T-helper 2 cell treated with Interferon-gamma antibody and Interleukin-4, amounts not matched to agents 5 μg/mL and 100 μg/mL, for 36 hours (primary cell): ENCODE measurements at regions not wholly inside any gene's neighbourhood (a gene's known extent, or its start where the extent isn't known, plus 50 kb on each side); places are given as distances from the start of the nearest gene placed in this dataset.

ENCODE experiments used
- DNase-seq: peaks from one replicate; pipeline ENCODE4 v3.0.0; 2021; ENCODE audit warnings: low spot score
- H3K27ac Mint-ChIP-seq: one replicate; pipeline ENCODE4 v1.8.0; 2021; ENCODE audit warnings: mild to moderate bottlenecking, mixed read lengths
- H3K27me3 Mint-ChIP-seq: one replicate; pipeline ENCODE4 v1.8.0; 2021; ENCODE audit warnings: low read depth, mixed read lengths
- H3K36me3 Mint-ChIP-seq: one replicate; pipeline ENCODE4 v1.8.0; 2021; ENCODE audit warnings: low read depth, mixed read lengths
- H3K4me1 Mint-ChIP-seq: one replicate; pipeline ENCODE4 v1.8.0; 2021; ENCODE audit warnings: low read depth, mixed read lengths
- H3K4me3 Mint-ChIP-seq: one replicate; pipeline ENCODE4 v1.8.0; 2022; ENCODE audit warnings: mild to moderate bottlenecking, moderate library complexity, mixed read lengths
- H3K9me3 Mint-ChIP-seq: one replicate; pipeline ENCODE4 v1.8.0; 2021; ENCODE audit warnings: mixed read lengths

DNA sequence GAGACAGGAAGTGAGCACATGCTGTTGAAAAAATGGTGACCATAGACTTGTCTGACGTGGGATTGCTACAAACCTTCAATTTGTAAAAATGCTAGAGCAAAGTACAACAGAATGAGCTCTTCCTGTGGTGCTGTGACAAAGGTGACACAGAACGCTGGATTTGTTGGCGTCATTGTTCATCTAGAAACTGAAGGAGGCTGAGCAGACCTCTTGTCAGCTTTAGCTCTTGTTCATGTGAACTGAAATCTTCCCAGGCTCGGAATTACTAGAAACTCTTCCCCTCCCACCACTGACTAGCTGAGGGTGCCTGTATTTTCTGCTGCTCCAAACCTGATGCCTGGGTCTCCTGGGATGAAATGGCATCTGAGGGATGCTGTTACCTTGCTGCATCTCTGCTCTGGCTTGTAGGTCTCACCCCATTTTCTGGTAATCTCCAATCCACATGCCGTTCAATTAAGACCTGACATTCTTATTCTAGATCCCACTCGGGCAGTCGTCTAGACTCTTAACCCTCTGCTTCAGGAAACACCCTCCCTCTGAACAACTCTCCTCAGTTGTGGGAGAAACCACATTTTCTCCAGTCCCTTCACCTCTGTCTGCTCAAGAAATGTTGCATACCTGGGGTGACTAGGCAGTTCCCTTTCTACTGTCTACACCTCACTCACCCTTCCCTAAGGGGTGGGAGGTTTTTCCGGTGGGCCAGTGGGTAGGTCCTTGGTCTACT lies 349.3 kb downstream of the CXCL12 start:
- Mint-ChIP-seq H3K4me1 (no peaks in the 10 kb centered on the region), H3K27ac (no peak overlapping the region), H3K4me3 (no peak overlapping the region), H3K9me3 (no peaks in the 10 kb centered on the region), H3K36me3 (no peaks in the 10 kb centered on the region), H3K27me3 (no peaks in the 10 kb centered on the region)
- DNase-seq = no peak

GRCh38 chr10:44034946-44035345 lies 350.0 kb downstream of the CXCL12 start:
- no peaks in the 10 kb centered on the region for H3K27me3 Mint-ChIP-seq
- DNase-seq = no peak
- H3K4me3 Mint-ChIP-seq = no peak overlapping the region
- no peak overlapping the region for H3K27ac Mint-ChIP-seq
- no peaks in the 10 kb centered on the region for H3K9me3 Mint-ChIP-seq
- no peaks in the 10 kb centered on the region for H3K36me3 Mint-ChIP-seq
- no peaks in the 10 kb centered on the region for H3K4me1 Mint-ChIP-seq

DNA sequence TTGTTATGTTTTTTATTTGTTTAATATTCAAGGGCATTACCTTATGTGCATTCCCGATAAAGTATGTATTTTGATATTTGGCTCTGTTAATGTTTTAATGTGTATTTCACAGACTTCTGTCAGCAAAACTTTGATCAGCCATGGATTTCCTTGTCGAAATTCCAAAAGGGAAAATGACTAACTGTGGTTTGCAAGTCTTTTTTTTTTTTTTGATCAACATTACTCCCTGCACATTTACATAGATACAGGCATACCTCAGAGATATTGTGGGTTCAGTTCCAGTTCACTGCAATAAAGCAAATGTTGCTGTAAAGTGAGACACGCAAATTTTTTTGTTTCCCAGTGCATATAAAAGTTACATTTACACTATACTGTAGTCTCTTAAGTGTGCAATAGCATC lies 351.9 kb downstream of the CXCL12 start:
- no peaks in the 10 kb centered on the region for H3K36me3 Mint-ChIP-seq
- H3K4me1 Mint-ChIP-seq = no peaks in the 10 kb centered on the region
- DNase-seq = no peak
- H3K9me3 Mint-ChIP-seq = no peaks in the 10 kb centered on the region
- H3K27ac Mint-ChIP-seq = no peak overlapping the region
- H3K4me3 Mint-ChIP-seq = no peak overlapping the region
- H3K27me3 Mint-ChIP-seq = peaks cover 2% of the 10 kb centered on the region

DNA sequence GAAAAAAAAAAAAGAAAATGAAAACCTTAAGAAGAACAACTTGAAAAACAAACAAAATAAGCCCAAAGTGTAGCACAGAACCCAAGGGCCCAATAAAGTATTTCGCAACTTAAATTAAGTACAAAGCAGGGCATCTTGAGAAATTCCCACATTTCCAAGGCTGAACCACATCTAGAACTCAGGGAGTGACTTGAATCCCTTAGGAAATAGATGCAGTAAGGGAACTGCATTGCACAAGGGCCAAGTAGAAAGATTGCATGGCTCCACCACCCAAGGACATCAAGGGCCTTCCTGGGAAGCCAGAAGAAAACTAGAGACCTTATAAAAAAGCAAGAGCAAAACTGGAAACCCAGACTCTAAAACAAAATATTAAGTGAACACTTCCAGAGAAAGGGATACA lies 352.7 kb downstream of the CXCL12 start:
- peaks cover 2% of the 10 kb centered on the region for H3K27me3 Mint-ChIP-seq
- no peaks in the 10 kb centered on the region for H3K9me3 Mint-ChIP-seq
- no peak overlapping the region for H3K4me3 Mint-ChIP-seq
- DNase-seq = no peak
- no peaks in the 10 kb centered on the region for H3K4me1 Mint-ChIP-seq
- H3K27ac Mint-ChIP-seq = no peak overlapping the region
- no peaks in the 10 kb centered on the region for H3K36me3 Mint-ChIP-seq

- H3K9me3 Mint-ChIP-seq = no peaks in the 10 kb centered on the region
- DNase-seq = no peak
Measured at GRCh38 chr10:44030738-44031137, 354.2 kb downstream of the CXCL12 start.

DNA sequence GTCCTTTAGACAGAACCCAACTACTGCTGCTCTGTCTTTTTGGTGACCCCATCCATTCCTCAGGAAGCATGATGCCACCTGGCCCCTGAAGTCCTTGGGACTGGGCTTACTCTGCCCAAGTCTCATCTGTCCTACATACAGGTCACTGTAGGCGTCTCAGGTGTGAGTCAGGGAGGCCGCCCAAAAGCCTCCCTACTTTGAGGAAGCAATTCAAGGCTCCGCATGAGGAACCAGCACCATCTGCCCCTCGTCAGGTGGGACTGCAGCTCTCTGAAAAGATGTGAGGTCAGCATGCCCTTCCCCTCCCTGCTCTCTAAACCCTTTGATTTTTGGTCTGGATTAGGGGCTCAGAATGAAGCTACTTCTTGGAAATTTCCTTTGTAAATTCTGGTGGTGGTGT lies 354.8 kb downstream of the CXCL12 start:
- Mint-ChIP-seq H3K9me3 (no peaks in the 10 kb centered on the region), H3K27ac (no peak overlapping the region), H3K4me1 (no peaks in the 10 kb centered on the region), H3K27me3 (peaks cover 4% of the 10 kb centered on the region), H3K36me3 (no peaks in the 10 kb centered on the region), H3K4me3 (no peak overlapping the region)
- no peak for DNase-seq

More at GRCh38 chr10:44030738-44031137, 354.2 kb downstream of the CXCL12 start:
- Mint-ChIP-seq H3K4me3 (no peak overlapping the region), H3K27me3 (peaks cover 4% of the 10 kb centered on the region), H3K4me1 (no peaks in the 10 kb centered on the region), H3K36me3 (no peaks in the 10 kb centered on the region), H3K27ac (no peak overlapping the region)

DNA sequence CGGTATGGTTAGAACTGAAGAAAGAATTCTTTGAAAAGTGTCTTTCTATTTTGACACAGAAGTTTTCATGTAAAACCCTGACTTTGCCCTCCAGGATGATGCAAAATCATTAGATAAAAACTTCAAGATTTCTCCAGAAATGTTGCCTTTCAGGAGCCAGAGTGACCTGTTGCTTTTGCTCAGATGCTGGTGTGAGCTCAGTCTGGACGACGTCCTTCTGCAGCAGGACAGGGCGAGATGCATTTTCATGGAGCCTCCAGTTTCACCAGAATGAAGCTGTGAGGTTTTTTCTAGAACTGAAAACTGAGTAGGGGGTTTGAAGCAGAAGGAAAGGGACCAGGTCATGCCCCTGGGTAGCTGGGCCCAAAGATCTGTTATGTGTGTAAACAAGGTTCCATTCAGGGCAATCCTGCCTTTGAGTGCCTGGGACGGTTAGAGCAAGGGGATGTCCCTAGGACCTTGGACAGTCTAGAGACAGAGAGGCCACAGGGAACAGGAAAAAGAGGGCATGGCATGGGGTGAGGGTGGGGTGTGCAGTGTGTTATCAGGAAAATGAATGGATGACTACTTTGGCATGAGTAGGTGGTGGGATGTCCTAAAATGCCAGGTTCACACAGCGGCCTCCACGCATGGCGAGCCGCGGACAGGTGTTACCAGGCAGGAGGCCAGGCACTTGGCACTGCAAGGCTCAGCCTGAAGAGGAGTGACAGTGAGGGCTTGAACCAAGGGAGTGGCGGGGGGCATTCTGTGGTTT lies 356.3 kb downstream of the CXCL12 start:
- Mint-ChIP-seq H3K27me3 (peaks cover 4% of the 10 kb centered on the region), H3K36me3 (no peaks in the 10 kb centered on the region), H3K9me3 (no peaks in the 10 kb centered on the region), H3K27ac (no peak overlapping the region), H3K4me1 (no peaks in the 10 kb centered on the region), H3K4me3 (no peak overlapping the region)
- DNase-seq = no peak

DNA sequence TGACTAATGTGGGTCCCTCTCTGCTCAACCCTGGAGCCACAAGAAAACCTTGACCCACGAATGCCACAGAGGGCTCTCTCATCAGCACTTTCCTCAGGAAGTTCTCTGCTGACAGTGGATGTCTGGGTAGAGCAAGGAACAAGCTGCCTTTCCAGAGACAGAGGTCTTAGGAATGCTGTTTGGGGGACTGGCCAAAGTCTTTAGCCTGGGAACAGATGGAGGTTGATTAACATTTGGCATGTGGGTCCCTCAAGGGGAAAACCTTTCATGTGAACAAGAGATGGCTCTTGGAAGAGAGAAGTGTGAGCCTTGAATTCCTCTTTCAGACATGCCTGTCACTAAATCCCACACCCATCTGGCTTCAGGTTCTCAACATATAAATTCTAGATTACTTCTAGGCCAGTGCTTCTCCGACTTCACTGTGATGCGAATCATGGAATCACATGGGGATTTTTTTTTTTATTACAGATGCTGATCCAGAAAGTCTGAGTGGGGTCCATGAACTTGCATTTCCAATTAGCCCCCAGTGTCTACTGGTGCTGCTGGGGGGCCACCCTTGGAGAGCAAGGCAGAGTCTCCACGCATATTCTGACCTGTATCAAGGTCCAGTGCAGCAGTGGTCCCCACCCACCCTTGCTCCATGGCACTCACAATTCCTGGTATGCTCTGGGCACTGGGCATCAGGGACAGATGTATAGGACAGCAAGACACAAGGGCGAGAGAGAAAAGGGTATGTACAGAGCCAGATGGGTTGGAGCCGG lies 360.4 kb downstream of the CXCL12 start:
- no peaks in the 10 kb centered on the region for H3K9me3 Mint-ChIP-seq
- H3K4me1 Mint-ChIP-seq = no peaks in the 10 kb centered on the region
- H3K27ac Mint-ChIP-seq = no peak overlapping the region
- no peak overlapping the region for H3K4me3 Mint-ChIP-seq
- H3K27me3 Mint-ChIP-seq = peaks cover 4% of the 10 kb centered on the region
- H3K36me3 Mint-ChIP-seq = no peaks in the 10 kb centered on the region
- DNase-seq = no peak

- Mint-ChIP-seq H3K4me1 (no peaks in the 10 kb centered on the region), H3K9me3 (no peaks in the 10 kb centered on the region), H3K4me3 (no peak overlapping the region), H3K27me3 (peaks cover 4% of the 10 kb centered on the region), H3K27ac (no peak overlapping the region), H3K36me3 (no peaks in the 10 kb centered on the region)
- DNase-seq = no peak
Measured at GRCh38 chr10:44023517-44023916, 361.4 kb downstream of the CXCL12 start.

DNA sequence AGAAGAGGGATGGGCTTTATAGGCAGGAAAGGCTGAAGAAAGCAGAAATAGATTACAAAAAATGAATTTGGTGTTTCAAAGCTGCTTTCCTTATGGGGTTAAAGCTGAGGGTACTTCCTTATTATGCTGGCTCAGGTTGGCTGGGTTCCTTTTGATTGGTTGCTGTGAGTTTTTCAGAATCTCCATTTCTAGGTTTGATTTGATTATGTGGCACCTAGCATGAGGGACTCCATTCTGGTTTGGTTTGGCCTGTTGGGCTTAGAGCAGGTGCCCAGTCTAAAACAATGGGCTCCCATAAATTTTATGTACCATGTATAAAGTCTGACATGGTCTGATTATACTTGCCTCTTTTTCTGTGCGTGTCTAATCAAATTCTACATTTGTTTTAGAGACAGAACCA lies 362.7 kb downstream of the CXCL12 start:
- H3K4me1 Mint-ChIP-seq = no peaks in the 10 kb centered on the region
- no peak overlapping the region for H3K27ac Mint-ChIP-seq
- H3K27me3 Mint-ChIP-seq = peaks cover 2% of the 10 kb centered on the region
- no peaks in the 10 kb centered on the region for H3K9me3 Mint-ChIP-seq
- DNase-seq = no peak
- H3K36me3 Mint-ChIP-seq = no peaks in the 10 kb centered on the region
- H3K4me3 Mint-ChIP-seq = no peak overlapping the region

GRCh38 chr10:44020322-44021111 lies 364.4 kb downstream of the CXCL12 start:
- H3K27me3 Mint-ChIP-seq = no peaks in the 10 kb centered on the region
- H3K27ac Mint-ChIP-seq = no peak overlapping the region
- no peak for DNase-seq
- no peaks in the 10 kb centered on the region for H3K36me3 Mint-ChIP-seq
- no peak overlapping the region for H3K4me3 Mint-ChIP-seq
- H3K9me3 Mint-ChIP-seq = no peaks in the 10 kb centered on the region
- H3K4me1 Mint-ChIP-seq = no peaks in the 10 kb centered on the region

DNA sequence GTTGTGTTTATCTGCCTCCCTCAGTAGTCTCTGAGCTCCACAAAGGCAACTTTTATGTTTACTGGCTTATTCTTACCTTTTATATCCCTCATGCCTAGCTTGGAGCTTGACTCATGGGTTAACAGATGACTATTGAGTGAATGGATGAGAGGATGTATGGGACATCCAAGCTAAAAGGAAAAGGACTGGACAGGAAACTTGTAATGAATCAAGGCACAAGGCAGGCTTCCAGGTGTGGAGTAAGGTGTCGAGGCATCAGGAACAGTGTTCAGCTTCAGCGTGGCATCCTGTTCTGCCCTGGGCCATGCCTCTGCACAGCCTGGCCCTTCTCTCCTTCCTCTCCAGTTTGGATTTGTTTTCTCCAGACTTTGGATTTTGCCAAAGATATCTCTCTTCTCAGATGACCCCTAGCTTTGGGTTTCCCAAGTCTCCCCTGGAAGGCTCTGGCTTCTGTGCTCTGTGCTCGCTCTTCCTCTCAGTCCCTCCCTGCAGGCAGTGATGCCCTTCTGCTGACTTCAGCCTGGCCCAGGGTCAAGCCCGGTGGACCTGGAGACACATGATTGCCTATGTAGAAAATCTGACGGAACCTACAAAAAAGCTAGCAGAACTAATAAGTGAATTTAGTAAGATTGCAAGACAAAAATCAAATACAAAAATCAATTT lies 367.3 kb downstream of the CXCL12 start:
- H3K4me1 Mint-ChIP-seq = no peaks in the 10 kb centered on the region
- H3K27ac Mint-ChIP-seq = no peak overlapping the region
- DNase-seq = no peak
- no peaks in the 10 kb centered on the region for H3K27me3 Mint-ChIP-seq
- H3K4me3 Mint-ChIP-seq = no peak overlapping the region
- no peaks in the 10 kb centered on the region for H3K36me3 Mint-ChIP-seq
- no peaks in the 10 kb centered on the region for H3K9me3 Mint-ChIP-seq
